Tibial nerve (tissue), 3 donors: ENCODE measurements at regions not wholly inside any gene's neighbourhood (a gene's known extent, or its start where the extent isn't known, plus 50 kb on each side); places are given as distances from the start of the nearest gene placed in this dataset.
"Not testable (repeated sequence)": the region's sequence is repeated elsewhere in the genome, so short reads cannot be mapped to it uniquely, and the experiment has no call there.

Source experiments
- POLR2A ChIP-seq, 2 donors: fragments of 450-650 bp; IDR thresholded peaks; one replicate each; pipeline ENCODE4 v1.6.1; 2017; ENCODE audit warnings: antibody characterized with exemption in 2 of 2, mild to moderate bottlenecking in 2 of 2, moderate library complexity in 2 of 2
- TF ChIP-seq, protein P1 (sequence below), 5 experiments: fragments of 200-600 bp in 3 of 5; fragments of 450-650 bp in 2 of 5; sonication (generic) in 3 of 5; IDR thresholded peaks; one replicate each; pipeline ENCODE4 v1.5.1; 2016 to 2019; ENCODE audit warnings: antibody characterized with exemption in 5 of 5, mild to moderate bottlenecking in 3 of 5, moderate library complexity in 2 of 5

DNA sequence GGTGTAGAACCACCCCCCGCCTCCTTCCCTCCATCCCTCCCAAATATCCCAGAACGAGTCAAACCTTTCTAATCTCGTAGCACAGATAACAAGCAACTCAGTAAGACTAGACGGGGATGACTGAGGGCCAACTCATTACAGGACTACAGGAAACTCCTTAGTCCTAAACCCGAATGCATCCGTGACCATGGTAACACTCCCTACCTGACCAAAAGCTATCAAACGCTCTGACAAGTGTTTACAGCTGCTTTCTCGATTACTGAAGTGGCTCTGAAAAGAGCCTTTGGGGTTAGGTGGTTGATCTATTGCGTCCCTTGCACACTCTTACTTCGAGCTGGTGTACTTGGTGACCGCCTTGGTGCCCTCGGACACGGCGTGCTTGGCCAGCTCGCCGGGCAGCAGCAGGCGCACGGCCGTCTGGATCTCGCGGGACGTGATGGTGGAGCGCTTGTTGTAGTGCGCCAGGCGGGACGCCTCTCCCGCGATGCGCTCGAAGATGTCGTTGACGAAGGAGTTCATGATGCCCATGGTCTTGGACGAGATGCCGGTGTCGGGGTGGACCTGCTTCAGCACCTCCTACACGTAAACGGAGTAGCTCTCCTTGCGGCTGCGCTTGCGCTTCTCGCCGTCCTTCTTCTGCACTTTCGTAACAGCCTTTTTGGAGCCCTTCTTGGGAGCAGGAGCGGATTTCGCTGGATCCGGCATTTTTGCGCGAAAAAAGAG, 67.7 kb downstream of the FAM72C start:
- TF ChIP-seq, protein P1, sequence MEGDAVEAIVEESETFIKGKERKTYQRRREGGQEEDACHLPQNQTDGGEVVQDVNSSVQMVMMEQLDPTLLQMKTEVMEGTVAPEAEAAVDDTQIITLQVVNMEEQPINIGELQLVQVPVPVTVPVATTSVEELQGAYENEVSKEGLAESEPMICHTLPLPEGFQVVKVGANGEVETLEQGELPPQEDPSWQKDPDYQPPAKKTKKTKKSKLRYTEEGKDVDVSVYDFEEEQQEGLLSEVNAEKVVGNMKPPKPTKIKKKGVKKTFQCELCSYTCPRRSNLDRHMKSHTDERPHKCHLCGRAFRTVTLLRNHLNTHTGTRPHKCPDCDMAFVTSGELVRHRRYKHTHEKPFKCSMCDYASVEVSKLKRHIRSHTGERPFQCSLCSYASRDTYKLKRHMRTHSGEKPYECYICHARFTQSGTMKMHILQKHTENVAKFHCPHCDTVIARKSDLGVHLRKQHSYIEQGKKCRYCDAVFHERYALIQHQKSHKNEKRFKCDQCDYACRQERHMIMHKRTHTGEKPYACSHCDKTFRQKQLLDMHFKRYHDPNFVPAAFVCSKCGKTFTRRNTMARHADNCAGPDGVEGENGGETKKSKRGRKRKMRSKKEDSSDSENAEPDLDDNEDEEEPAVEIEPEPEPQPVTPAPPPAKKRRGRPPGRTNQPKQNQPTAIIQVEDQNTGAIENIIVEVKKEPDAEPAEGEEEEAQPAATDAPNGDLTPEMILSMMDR (IDR thresholded peaks at IDR 0.05), result not testable (repeated sequence)
- TF ChIP-seq POLR2A (IDR thresholded peaks at IDR 0.05), result peak in 1 of 2 donors; percentile 24
